SK-N-SH treated with all-trans-retinoic acid at 6 μM for 48 hours (cell line): ENCODE measurements at regions not wholly inside any gene's neighbourhood (a gene's known extent, or its start where the extent isn't known, plus 50 kb on each side); places are given as distances from the start of the nearest gene placed in this dataset.

Experiments used
- CSDC2 ChIP-seq: fragments of 250-450 bp; sonication (Bioruptor Pico); IDR thresholded peaks from 2 replicates; pipeline ENCODE4 v1.5.0; 2020; ENCODE audit warnings: mild to moderate bottlenecking, moderate library complexity
- TOX ChIP-seq: fragments of 250-450 bp; sonication (Bioruptor Pico); IDR thresholded peaks from 2 replicates; pipeline ENCODE4 v1.8.0; 2021; ENCODE audit warnings: mild to moderate bottlenecking, moderate library complexity, borderline replicate concordance
- TF ChIP-seq, protein P1 (sequence below): fragments of 250-450 bp; sonication (Bioruptor Pico); IDR thresholded peaks from 2 replicates; pipeline ENCODE4 v1.5.0; 2020; ENCODE audit warnings: mild to moderate bottlenecking, moderate library complexity
- TF ChIP-seq, protein P2 (sequence below): fragments of 250-450 bp; sonication (Bioruptor Pico); IDR thresholded peaks from 2 replicates; pipeline ENCODE4 v1.5.1; 2021; ENCODE audit warnings: mild to moderate bottlenecking, moderate library complexity

DNA sequence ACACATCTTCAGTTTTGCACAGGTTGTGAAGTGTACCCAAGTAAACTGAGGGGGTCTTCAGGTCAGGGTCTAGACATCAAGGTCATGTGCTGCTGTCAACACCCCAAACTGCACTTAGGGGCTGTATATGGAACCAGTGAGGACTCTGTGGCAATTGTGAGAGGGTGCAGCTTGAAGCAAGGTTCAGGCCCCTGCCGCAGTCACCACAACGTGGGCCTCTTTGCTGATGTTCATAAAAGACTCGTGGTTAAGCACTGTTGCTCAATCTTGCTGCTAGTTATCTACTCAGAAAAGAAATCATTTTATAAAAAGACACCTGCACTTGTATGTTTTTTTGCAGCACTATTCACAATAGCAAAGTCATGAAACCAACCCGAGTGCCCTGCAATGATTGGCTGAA is 907.4 kb downstream of the UQCRFS1 start:
- TF ChIP-seq TOX: no peak
- TF ChIP-seq CSDC2: no peak
- TF ChIP-seq, protein P1, sequence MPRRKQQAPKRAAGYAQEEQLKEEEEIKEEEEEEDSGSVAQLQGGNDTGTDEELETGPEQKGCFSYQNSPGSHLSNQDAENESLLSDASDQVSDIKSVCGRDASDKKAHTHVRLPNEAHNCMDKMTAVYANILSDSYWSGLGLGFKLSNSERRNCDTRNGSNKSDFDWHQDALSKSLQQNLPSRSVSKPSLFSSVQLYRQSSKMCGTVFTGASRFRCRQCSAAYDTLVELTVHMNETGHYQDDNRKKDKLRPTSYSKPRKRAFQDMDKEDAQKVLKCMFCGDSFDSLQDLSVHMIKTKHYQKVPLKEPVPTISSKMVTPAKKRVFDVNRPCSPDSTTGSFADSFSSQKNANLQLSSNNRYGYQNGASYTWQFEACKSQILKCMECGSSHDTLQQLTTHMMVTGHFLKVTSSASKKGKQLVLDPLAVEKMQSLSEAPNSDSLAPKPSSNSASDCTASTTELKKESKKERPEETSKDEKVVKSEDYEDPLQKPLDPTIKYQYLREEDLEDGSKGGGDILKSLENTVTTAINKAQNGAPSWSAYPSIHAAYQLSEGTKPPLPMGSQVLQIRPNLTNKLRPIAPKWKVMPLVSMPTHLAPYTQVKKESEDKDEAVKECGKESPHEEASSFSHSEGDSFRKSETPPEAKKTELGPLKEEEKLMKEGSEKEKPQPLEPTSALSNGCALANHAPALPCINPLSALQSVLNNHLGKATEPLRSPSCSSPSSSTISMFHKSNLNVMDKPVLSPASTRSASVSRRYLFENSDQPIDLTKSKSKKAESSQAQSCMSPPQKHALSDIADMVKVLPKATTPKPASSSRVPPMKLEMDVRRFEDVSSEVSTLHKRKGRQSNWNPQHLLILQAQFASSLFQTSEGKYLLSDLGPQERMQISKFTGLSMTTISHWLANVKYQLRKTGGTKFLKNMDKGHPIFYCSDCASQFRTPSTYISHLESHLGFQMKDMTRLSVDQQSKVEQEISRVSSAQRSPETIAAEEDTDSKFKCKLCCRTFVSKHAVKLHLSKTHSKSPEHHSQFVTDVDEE: no peak
- TF ChIP-seq, protein P2, sequence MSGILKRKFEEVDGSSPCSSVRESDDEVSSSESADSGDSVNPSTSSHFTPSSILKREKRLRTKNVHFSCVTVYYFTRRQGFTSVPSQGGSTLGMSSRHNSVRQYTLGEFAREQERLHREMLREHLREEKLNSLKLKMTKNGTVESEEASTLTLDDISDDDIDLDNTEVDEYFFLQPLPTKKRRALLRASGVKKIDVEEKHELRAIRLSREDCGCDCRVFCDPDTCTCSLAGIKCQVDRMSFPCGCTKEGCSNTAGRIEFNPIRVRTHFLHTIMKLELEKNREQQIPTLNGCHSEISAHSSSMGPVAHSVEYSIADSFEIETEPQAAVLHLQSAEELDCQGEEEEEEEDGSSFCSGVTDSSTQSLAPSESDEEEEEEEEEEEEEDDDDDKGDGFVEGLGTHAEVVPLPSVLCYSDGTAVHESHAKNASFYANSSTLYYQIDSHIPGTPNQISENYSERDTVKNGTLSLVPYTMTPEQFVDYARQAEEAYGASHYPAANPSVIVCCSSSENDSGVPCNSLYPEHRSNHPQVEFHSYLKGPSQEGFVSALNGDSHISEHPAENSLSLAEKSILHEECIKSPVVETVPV: no peak
